ENCODE measurements at regions not wholly inside any gene's neighbourhood (a gene's known extent, or its start where the extent isn't known, plus 50 kb on each side); places are given as distances from the start of the nearest gene placed in this dataset.

DNA sequence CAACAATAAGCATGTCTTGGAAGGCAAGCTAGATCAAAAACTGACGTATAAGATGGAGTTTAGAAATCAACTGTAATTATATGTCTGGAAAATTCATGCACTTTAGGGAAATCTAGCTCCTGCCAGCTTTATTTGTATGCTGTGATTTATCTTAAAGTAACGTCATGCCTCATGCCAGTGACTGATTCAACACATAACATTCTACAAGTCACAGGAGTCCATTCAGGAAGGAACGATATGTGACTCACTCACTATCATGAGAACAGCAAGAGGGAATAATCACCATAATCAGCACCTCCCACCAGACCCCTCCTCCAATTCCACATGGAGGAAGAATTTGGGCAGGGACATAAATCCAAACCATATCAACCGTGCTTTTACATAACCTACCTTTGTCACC lies 682.4 kb upstream of the ADAMTS5 start:
- no peaks in the 10 kb centered on the region for H3K9me1 ChIP-seq (ENCODE audit: control insufficient read depth, insufficient read depth, low read length)
- ChIA-PET POLR2A (no interaction called here), CTCF (ENCODE audit: low intra/inter-chr PET ratio) (no interaction called here)
- H3K79me2 ChIP-seq (ENCODE audit: control insufficient read depth, insufficient read depth, low read length), result no peaks in the 10 kb centered on the region
- no peak for ATAC-seq
- H2AFZ ChIP-seq (ENCODE audit: low read depth, low read length), result no peak overlapping the region
- H3K36me3 ChIP-seq (ENCODE audit: control insufficient read depth, insufficient read depth, low read length), result no peaks in the 10 kb centered on the region
- intact Hi-C loops (cut with micrococcal nuclease) (no loop called here), in situ Hi-C loops (cut with MboI) (no loop called here)
- no peak overlapping the region for H3K4me2 ChIP-seq (ENCODE audit: insufficient read depth, low read length)
- 1% methylated on average over 4 of the region's 4 CpGs for WGBS (ENCODE audit: insufficient coverage, low coverage, missing lambda C conversion rate)
- BruUV-seq (replicated peaks), result no TSS peak
- no peak for DNase-seq (ENCODE audit: extremely low read depth in 1 of 4, low spot score in 3 of 4)
- no peaks in the 10 kb centered on the region for H3K27me3 ChIP-seq (ENCODE audit: control insufficient read depth in 2 of 2, insufficient read depth in 2 of 2, low read length in 2 of 2)
- no peak overlapping the region for H3K4me3 ChIP-seq
- H3K27ac ChIP-seq (ENCODE audit: extremely low read depth, low read depth, low read length), result no peak overlapping the region
- H3K9me3 ChIP-seq (replicated peaks; ENCODE audit: control insufficient read depth, insufficient read depth, low read depth, low read length), result no peaks in the 10 kb centered on the region
- H3K4me1 ChIP-seq (replicated peaks in 1 of 2; ENCODE audit: control insufficient read depth in 2 of 2, insufficient read depth in 2 of 2, low read length in 2 of 2), result no peaks in the 10 kb centered on the region
- H3K9ac ChIP-seq (ENCODE audit: insufficient read depth in 1 of 2, low read depth in 2 of 2, low read length in 2 of 2), result no peak overlapping the region
- no peak for FAIRE-seq
- no peaks in the 10 kb centered on the region for H4K20me1 ChIP-seq (replicated peaks; ENCODE audit: control insufficient read depth, insufficient read depth, low read length)
- no peak for TF ChIP-seq BDP1 (IDR thresholded peaks at IDR 0.05; ENCODE audit: insufficient read depth, insufficient read length)
- TF ChIP-seq, protein P1, sequence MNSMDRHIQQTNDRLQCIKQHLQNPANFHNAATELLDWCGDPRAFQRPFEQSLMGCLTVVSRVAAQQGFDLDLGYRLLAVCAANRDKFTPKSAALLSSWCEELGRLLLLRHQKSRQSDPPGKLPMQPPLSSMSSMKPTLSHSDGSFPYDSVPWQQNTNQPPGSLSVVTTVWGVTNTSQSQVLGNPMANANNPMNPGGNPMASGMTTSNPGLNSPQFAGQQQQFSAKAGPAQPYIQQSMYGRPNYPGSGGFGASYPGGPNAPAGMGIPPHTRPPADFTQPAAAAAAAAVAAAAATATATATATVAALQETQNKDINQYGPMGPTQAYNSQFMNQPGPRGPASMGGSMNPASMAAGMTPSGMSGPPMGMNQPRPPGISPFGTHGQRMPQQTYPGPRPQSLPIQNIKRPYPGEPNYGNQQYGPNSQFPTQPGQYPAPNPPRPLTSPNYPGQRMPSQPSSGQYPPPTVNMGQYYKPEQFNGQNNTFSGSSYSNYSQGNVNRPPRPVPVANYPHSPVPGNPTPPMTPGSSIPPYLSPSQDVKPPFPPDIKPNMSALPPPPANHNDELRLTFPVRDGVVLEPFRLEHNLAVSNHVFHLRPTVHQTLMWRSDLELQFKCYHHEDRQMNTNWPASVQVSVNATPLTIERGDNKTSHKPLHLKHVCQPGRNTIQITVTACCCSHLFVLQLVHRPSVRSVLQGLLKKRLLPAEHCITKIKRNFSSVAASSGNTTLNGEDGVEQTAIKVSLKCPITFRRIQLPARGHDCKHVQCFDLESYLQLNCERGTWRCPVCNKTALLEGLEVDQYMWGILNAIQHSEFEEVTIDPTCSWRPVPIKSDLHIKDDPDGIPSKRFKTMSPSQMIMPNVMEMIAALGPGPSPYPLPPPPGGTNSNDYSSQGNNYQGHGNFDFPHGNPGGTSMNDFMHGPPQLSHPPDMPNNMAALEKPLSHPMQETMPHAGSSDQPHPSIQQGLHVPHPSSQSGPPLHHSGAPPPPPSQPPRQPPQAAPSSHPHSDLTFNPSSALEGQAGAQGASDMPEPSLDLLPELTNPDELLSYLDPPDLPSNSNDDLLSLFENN (IDR thresholded peaks at IDR 0.05; ENCODE audit: low read depth in 2 of 2, low read length in 2 of 2), result no peak
- no peak for TF ChIP-seq CBFB (CRISPR knock-in tag; IDR thresholded peaks at IDR 0.05)
- no peak for TF ChIP-seq ZNF24 (IDR thresholded peaks at IDR 0.05)
- TF ChIP-seq, protein P2, sequence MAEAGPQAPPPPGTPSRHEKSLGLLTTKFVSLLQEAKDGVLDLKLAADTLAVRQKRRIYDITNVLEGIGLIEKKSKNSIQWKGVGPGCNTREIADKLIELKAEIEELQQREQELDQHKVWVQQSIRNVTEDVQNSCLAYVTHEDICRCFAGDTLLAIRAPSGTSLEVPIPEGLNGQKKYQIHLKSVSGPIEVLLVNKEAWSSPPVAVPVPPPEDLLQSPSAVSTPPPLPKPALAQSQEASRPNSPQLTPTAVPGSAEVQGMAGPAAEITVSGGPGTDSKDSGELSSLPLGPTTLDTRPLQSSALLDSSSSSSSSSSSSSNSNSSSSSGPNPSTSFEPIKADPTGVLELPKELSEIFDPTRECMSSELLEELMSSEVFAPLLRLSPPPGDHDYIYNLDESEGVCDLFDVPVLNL (CRISPR knock-in tag; IDR thresholded peaks at IDR 0.05; ENCODE audit: low read depth), result no peak
- TF ChIP-seq, protein P3, sequence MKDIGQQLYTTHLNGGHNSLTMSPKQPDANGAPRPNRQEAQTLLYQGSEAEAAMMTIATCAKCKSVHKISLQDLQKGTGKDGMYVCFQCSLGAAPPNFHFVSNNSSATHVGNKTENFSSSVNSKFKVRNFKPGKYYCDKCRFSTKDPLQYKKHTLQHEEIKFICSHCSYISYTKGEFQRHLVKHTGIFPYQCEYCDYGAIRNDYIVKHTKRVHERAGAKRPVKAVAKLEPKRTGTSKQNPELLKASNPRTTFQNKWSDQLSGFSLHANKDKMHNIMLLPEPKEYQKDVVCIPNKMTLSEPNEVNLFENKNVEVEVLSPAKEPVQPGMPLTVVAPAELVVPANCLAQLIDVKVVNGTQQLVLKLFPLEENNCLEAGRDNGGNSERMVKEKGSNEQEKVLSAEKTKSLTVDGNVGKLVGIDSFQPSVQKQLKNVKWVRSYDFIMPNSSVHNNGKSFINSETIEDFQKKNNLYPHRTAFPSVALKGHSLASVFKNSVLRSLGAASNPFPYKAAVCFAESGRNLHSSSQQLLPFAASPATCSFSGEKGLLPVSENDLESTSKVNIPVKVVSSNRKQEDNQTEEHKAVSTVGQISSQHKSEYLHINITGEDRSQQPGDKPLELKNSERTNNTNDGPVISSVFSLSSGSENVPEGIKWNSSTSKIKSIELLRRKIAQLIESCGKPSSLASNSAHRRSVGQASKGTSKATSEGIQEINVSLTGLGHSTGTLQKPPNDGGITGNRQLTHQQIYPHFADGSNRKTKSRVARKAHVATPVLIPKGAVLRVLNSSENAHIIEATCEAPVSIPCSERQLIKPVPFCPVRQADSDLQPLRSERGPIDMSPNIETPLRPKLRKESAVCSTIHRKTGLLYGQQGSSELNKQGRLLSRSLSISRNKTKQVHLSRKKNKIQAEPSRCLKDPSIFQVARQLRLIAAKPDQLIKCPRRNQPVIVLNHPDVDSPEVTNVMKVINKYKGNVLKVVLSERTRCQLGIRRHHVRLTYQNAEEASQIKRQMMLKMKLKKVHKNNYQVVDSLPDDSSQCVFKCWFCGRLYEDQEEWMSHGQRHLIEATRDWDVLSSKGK (CRISPR knock-in tag; IDR thresholded peaks at IDR 0.05), result no peak
- TF ChIP-seq MTA2 (IDR thresholded peaks at IDR 0.05; ENCODE audit: low read depth), result no peak
- TF ChIP-seq, protein P4, sequence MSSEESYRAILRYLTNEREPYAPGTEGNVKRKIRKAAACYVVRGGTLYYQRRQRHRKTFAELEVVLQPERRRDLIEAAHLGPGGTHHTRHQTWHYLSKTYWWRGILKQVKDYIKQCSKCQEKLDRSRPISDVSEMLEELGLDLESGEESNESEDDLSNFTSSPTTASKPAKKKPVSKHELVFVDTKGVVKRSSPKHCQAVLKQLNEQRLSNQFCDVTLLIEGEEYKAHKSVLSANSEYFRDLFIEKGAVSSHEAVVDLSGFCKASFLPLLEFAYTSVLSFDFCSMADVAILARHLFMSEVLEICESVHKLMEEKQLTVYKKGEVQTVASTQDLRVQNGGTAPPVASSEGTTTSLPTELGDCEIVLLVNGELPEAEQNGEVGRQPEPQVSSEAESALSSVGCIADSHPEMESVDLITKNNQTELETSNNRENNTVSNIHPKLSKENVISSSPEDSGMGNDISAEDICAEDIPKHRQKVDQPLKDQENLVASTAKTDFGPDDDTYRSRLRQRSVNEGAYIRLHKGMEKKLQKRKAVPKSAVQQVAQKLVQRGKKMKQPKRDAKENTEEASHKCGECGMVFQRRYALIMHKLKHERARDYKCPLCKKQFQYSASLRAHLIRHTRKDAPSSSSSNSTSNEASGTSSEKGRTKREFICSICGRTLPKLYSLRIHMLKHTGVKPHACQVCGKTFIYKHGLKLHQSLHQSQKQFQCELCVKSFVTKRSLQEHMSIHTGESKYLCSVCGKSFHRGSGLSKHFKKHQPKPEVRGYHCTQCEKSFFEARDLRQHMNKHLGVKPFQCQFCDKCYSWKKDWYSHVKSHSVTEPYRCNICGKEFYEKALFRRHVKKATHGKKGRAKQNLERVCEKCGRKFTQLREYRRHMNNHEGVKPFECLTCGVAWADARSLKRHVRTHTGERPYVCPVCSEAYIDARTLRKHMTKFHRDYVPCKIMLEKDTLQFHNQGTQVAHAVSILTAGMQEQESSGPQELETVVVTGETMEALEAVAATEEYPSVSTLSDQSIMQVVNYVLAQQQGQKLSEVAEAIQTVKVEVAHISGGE (CRISPR knock-in tag; IDR thresholded peaks at IDR 0.05), result no peak
